RPMI8226 (cell line): ENCODE measurements at regions not wholly inside any gene's neighbourhood (a gene's known extent, or its start where the extent isn't known, plus 50 kb on each side); places are given as distances from the start of the nearest gene placed in this dataset.
A peak's percentile ranks its signal among the peaks of the same experiment; 100 is the strongest.
"Not testable (repeated sequence)": the region's sequence is repeated elsewhere in the genome, so short reads cannot be mapped to it uniquely, and the experiment has no call there.

ENCODE experiments used
- DNase-seq: peaks from one replicate; pipeline ENCODE4 v3.0.0-alpha.2; 2015

DNA sequence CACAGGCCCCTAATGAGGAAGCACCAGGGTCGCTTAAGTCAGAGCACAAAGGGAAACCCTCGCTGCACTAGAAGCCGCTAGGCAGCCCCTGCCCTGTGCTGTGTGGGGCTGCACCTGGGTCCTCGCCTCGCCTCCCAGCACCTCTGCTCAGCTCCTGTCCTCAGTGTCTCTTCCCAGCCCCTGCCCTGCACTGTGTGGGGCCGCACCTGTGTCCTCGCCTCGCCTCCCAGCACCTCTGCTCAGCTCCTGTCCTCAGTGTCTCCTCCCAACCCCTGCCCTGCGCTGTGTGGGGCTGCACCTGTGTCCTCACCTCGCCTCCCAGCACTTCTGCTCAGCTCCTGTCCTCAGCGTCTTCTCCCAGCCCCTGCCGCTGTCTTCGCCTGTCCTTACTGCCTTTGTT is 342.8 kb downstream of the EIPR1 start:
- DNase-seq, result peak; percentile 73

DNA sequence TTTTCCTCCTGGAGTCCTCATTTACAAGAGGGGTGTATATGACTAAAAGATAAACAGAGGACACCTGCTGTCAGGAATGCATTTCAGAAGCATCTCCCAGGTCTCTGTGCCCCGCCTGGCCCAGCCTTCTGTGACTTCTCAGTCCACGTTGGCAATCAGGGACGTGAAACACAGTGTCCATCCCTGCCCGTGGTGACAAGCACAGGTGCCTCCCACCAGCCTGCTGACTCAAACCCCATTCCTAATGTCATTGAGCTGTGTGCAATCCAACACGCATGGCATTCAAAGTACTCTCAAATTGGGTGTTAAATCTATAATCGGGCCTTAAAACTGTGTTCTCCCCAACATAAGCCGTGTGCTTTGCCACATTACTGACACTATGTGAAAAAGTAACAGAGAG is 343.2 kb downstream of the EIPR1 start:
- DNase-seq, result peak; percentile 24

DNA sequence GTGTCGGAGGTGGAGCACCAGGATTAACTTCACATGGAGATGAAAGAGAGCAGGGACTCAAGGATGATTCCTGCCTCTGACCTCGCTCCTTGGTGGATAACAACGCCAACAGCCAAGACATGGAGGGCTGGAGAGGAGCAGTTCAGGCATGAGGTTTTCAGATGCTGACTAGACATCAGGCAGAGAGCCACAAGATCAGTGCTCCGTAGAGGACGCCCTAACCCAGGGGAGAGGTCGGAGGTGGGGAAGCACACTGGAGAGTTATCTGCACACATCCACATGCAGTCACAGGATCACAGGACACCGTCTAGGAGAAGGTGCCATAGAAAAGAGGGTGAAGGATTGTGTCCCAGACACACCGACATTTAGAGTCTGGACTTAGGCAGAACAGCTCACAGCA is 344.3 kb downstream of the EIPR1 start:
- DNase-seq, result no peak

DNA sequence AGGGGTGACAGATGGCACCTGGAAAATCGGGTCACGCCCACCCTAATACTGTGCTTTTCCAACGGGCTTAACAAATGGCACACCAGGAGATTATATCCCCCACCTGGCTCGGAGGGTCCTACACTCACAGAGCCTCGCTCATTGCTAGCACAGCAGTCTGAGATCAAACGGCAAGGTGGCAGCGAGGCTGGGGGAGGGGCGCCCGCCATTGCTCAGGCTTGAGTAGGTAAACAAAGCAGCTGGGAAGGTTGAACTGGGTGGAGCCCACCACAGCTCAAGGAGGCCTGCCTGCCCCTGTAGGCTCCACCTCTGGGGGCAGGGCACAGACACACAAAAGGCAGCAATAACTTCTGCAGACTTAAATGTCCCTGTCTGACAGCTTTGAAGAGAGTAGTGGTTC is 346.8 kb downstream of the EIPR1 start:
- not testable (repeated sequence) for DNase-seq

DNA sequence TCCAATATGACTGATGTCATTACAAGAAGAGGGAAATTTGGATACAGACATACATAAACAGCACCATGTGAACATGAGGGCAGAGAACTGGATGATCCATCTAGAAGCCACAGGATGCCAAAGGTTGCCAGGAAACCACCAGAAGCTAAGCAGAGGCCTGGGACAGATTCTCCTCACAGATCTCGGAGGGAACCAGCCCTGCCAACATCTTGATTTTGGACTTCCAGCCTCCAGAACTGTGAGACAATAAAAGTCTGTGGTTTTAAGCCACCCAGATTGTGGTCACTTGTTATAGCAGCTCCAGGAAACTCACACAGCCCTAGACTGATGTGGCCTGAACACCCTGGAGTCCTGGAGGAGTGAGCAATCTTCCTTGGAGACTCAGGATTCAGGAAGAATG is 351.6 kb downstream of the EIPR1 start:
- DNase-seq, result no peak

DNA sequence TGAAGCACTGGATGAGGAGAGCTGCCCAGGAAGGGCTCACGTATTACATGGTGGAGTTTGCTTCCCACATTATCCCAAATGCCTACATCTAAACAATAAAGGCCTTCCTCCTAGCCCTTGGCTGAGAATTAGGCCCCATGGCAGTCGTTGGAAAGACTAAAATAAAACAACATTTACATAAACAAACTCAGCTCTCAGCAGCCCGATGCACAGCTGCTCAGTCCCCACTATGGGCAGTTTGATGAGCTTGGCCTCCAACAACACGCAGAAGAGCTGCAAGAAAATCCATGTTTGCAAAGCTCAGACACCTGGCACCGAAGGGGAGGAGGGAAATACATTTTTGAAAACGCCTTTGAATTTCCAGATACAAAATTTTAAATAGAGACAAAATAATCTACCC is 352.4 kb downstream of the EIPR1 start:
- no peak for DNase-seq

DNA sequence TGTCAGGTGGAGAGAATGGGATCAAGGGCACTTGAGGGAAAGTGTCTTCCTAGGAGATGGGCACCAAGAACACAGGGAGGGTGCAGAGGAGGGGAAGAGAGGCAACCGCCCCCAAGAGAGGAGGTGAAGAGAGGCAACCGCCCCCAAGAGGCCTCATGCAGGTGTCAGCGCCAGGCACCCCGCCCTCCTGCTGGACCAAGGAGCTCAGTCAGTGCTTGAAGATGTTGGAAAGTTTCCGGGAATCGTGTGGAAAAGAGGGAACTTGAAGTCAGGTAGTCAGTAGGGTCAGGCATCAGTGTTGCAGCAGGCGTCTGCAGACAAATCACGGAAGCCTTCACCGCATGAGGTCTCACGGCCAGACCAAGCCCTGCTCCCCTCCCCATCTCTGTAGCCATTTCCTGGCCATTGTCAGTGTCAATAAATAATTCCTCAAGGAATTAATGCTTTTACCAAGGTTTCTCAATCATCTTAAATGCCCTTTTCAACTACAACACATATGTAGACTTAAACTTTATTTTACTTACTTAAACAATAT is 353.1 kb downstream of the EIPR1 start:
- DNase-seq, result no peak

DNA sequence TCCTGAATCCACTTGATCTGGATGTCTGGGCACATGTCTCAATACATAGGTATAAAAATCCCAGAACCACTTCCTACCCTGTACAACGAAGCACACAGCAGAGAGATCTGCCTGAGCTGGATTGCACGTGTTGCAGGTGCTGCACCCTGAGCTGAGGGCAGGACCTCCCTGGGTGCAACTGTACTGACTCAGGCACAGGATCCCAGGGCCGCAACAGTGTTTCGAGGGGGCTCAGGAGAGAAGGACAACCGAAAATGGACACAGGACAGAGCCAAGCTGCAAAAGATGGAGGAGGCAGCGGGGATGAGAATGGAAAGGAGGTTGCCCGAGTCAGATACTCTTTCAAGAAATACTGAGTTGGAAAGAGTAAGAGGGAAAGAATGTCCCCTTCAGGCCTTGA is 354.1 kb downstream of the EIPR1 start:
- no peak for DNase-seq

DNA sequence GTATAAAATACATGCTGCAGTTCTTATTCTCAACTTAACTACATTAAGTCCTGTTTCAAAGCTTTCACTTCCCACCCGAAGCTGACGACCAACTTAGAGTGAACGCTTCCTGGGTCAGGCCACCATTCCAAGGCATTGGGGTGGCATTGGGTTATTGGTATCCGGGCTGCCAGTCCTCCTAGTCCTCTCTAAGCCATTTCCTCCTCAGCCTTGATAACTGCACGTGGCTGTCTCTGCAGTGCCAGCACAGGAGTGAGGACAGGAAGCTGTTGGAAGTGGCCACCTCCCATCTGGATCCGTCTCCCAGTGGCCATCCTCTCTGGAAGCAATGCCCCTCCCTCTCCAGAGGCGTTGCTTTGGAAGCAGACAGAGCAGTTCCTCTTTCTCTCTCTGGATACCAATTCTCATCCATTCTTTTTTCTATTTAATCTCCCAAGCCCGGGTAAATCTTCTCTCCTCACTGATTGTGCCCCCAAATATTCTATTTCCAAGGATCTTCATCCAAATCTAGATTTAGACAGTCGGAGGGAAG is 354.7 kb downstream of the EIPR1 start:
- DNase-seq, result no peak

DNA sequence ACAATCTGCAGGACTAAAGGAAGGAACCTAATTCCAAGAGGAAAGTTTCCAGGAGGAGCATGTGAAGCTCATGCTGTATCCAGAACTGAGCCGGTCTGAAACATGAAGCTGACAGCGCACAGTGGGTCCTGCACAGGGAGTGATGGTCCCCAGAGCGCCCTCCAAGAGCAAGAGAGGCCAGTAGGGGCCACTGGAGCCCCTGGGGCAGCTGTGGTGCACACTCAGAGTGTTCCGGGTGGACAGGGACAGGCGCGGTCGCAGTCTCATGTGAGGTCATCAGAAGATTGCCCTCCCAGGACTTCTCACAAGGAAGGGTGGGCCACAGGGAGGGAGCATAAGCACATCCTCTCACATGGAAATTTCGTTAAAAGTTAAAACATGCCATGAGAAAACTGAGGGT is 355.9 kb downstream of the EIPR1 start:
- DNase-seq, result no peak

DNA sequence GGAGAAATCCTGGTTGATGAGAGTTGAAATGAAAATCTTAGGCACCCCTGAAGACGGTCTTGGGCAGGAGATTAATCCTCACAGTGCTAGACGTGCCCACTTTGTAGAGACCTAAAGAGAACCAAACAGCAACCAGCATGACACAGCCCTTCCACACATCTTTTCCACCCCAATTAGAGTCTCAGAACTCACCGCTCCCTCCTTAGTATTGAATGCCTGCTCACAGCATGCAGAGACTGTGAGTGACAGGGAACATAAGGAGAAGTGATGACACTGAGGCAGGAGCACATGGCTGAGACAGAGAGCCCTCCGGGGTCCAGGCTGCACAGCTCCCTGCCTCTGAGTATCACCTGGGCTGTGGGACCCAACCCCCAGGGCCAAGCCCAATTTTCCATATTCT is 367.6 kb downstream of the EIPR1 start:
- no peak for DNase-seq

DNA sequence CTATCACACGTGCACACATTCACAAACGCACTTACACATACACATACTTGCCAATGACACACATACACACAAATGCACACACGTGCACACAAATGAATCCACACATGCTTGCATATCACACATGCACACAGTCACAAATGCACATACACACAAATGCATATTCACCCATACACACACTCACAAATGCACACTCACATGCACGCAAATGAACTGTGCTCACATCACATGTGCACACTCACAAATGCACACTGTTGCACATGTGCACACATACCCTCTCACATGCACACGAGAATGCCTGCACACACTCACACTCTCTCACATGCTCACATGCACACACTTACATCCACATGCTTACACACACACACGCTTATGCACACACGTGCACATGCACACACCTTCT is 368.1 kb downstream of the EIPR1 start:
- no peak for DNase-seq

DNA sequence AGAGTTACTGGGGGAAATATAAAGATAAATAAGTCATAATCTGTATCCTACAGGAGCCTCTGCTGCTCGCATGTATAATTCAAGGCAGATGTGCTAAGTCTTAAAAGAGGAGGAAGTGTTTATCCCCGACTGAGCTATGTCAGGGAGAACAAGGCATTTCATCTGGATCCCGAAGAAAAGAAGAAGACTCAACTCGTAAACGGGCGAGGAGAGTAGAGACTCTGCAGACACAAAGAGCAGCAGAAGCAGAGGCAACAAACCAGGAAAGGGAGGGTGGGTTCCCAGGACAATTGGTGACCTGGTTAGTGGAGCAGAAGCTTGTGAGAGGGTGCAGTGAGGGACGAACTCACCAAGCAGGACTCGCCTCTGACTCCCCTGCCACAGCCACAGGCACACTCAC is 368.6 kb downstream of the EIPR1 start:
- DNase-seq, result no peak

DNA sequence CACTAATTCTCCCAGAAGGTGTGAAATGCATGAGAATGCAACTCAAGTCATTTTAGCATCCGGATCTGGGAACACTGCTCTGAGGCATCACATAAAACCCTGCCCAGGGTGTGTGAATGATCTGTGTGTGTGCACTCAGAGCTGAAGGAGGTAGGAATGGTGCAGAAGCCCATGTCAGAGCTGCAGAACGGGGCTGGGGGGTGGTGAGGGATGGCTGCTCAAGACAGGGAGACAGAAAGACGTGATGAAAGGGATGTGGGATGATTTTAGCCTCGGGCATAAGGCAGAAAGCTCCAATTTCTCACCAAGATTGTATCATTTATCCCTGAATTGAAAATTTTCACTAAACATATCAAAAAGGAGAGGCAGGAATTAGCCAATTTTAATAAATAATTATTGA is 369.1 kb downstream of the EIPR1 start:
- DNase-seq, result no peak

DNA sequence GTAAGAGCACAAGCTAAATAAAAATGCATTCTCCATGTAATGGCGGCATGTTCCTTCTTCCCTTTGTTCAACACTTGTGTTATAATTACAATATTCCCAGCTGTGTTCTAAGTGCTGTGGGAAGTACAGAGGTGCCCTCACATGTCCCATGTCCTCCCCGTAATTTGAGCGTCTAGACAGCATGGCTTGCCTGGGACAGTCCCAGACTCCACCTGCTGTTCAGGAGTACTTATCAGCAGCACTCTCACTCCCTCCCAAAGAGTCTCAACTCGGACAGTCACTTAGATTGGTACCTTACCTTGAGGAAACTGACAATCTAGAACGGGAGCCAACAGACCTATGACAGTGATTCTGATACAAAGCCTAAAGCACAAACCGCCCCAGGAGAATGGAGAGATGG is 370.5 kb downstream of the EIPR1 start:
- no peak for DNase-seq

DNA sequence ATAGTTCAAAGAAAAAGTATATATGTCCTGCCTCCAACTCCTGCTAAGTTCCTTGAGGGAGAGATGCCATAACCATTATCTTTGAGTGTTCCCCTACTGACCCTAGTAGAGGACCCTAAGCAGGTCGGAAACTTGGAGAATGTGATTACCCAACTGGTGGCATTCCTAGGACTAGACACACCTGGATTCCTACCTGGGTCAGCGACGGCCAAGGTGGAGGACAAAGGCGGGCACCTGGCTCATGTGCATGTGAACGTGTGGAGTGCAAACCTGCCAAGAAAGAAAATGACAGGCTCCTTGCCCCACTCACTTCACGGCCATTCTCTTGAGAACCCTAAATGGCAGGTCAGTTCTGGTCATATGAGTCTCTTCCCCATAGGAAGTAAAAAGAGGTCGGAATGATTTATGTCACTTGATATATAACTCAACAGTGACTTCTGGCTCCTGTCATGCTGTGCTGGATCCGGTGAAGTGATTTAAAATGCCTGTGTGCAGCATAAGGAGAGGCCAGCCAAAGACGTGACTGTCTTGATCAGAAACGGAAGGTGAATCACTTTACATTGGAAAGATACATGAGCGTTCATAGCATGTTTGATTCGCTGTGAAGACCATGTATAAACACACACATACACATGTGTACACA is 371.6 kb downstream of the EIPR1 start:
- no peak for DNase-seq

DNA sequence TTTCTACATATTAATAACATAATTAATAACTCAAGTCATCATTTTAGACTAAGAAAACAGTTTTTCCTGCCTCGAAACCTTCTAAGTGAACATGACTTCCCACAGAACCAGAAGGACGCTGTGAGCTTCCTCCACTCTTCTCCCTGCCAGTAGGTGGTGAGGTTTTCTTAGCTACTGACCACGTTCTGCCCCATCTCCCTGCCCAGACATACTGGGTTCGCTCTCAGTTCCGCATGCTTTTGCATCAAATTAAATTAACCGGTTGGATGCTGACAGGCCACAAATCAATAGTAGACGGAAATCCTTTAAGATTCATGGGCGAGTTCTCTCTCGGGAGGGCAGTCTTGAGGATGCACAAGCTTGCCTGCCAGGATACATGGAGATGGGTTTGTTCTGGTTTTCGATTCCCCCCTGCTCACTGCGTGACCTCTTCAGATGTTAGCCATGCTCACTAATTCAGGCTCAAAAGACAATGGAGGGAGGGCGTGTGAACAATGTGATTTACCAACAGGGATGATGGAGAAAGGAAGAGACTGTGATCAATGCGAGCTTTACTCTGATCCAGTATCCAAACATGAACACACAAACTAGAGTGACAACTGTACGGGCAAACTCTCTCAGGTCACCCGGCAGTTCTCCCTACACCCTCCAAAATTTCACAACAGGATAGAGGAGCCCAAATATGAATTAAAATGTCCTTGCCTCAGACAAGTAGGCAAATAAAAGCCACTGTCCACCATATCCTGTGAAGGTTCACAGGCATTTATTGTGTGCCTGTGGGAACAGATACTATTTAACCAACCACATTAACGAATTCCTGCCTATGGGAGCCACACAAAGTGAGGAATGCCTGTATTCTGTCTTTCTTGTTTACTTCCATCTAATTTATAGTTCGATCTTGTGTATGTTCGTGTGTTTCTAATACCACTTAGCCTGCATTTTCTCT is 375.7 kb downstream of the EIPR1 start:
- peak; percentile 66 for DNase-seq

DNA sequence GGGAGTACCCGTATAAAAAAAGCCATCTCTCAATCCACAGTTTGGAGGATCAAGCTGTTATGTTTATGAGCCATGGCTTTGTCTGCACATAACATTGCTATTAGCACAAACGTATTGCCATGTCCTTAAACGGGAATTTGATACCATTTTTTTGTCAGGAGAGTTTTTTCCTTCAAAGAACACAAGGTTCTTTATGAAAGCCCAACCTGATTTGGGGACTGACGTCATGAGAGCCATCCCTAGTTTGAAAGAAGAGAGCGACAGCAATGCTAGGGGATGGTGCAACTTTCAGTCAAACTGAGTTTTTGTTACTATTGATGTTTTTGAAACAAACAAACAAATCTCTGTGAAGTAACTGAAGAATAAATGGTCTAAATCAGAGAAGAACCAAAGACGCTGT is 376.6 kb downstream of the EIPR1 start:
- DNase-seq, result no peak

DNA sequence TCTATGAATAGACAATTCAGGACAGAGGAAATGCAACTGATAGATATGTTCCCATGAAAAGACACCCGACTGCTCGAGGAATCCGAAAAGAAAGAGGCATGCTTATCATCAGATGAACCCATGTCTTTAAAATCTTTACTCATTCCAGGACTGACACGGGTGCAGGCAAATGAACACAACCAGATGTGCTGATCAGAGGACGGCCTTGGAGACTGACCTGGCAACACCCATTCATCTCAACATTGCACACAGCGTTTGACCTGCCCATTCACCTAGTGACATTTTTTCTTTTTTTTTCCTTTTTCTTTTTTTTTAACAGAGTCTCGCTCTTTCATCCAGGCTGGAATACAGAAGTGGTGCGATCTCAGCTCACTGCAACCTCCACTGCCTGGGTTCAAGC is 377.5 kb downstream of the EIPR1 start:
- no peak for DNase-seq

DNA sequence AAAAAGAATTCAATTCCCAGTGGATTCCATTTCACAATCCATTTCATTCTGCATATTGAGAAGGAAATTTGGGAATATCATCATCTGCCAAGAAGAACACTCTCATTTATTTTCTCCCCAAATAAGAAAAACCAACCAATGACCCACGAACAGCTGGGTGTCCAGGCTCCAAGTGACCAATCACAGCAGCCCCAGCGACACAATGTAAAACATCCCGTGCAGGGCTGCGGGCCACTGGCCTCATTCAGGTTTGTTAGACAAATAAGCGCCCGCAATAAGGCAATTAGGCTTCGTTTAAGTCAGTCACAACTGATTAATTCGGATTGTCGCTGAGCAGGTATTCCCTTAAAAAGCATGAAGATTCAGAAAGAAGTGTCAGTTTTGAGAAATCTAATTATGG is 378.6 kb downstream of the EIPR1 start:
- DNase-seq, result no peak

DNA sequence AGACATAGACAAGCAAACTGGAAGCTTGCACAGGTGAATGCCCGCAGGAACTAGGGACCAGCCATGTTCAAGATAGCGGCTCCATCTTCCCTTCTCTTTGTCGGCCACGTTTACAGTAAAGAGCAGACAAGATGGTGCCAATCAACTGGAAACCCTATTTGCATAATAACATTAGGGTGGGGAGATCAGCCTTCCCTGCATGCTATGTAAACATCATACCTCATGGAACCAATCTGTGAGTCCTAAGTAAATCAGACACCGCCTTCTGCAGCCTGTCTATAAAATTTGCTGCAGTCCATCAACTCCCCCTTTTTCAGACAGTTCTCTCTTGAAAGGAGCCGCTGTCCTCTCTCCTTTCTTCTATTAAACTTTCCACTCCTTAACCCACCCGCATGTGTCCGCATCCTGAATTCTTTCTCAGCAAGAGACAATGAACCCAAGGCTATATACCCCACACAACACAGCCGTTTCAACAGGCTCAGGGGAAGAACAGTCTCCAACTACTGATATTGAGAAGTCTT is 384.4 kb downstream of the EIPR1 start:
- no peak for DNase-seq

DNA sequence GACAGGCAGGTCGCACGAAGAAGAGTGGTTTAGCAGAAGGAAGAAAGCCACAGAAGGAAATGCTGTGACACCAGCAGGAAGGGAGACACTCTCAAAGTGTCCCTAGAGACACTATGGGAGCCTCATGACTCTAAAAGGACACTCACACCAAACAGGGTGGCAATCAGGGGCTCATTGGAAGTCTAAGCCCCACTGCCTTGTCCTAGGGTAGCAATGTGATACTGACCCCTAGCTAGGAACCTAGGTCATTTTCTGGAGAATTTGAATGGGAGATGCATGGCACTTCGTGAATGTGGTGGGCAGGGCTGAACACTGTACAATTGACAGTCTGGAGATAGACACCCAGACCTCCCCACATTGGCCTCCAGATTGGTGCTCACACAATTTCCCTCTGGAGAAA is 385.0 kb downstream of the EIPR1 start:
- no peak for DNase-seq

DNA sequence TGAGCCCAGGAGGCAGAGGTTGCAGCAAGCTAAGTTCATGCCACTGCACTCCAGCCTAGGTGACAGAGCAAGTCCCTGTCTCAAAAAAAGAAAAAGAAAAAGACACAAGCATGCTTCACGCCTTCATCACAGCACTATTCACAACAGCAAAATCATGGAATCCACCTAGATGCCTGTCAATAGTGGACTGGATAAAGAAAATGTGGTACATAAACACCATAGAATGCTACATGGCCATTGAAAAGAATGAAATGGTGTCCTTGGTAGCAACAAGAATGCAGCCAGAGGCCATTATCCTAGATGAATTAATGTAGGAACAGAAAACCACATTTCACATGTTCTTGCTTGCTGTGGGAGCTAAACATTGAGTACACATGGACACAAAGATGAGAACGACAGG is 392.6 kb downstream of the EIPR1 start:
- DNase-seq, result no peak

DNA sequence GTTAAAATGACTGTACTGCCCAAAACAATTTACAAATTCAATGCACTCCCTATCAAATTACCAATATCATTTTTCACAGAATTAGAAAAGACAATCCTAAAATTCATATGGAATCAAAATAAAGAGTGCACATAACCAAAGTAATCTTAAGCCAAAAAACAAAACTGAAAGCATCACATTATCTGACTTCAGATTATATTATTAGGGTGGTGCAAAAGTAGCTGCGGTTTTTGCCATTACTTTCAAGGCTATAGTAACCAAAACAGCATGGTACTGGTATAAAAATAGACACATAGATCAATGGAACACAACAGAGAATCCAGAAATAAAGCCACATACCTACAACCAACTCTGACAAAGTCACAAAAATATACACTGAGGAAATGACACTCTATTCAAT is 396.6 kb downstream of the EIPR1 start:
- no peak for DNase-seq
